AG09319 (cell line): ENCODE measurements at regions not wholly inside any gene's neighbourhood (a gene's known extent, or its start where the extent isn't known, plus 50 kb on each side); places are given as distances from the start of the nearest gene placed in this dataset.

Source experiments
- DNase-seq: peaks from one replicate; pipeline ENCODE4 v3.0.0-alpha.2; 2010; ENCODE audit warnings: low read depth; ENCODE audit errors: extremely low read depth
- TF ChIP-seq, protein P1 (sequence below): IDR thresholded peaks from 2 replicates; pipeline ENCODE4 v1.5.1; 2011; ENCODE audit warnings: low read depth, mild to moderate bottlenecking, inconsistent platforms, low read length, moderate library complexity

DNA sequence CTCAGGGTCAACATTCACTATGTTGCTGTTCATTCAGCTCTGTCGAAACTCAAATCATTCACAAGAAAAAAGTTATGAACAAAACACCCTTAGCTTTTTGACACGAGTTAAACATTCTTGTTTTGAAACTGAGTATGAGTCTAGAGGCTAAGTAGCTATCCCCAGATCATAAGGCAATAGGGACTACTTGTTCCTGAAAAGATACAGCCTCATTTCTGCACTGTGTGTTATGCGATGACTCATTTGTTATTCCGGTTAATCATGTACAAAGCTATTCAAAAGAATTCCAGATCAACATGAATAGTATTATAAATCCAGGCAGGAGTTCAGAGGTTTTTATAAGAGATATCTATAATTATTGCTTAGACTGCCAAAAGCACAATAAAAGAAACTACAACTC lies 908.0 kb downstream of the QKI start:
- no peak for DNase-seq
- TF ChIP-seq, protein P1, sequence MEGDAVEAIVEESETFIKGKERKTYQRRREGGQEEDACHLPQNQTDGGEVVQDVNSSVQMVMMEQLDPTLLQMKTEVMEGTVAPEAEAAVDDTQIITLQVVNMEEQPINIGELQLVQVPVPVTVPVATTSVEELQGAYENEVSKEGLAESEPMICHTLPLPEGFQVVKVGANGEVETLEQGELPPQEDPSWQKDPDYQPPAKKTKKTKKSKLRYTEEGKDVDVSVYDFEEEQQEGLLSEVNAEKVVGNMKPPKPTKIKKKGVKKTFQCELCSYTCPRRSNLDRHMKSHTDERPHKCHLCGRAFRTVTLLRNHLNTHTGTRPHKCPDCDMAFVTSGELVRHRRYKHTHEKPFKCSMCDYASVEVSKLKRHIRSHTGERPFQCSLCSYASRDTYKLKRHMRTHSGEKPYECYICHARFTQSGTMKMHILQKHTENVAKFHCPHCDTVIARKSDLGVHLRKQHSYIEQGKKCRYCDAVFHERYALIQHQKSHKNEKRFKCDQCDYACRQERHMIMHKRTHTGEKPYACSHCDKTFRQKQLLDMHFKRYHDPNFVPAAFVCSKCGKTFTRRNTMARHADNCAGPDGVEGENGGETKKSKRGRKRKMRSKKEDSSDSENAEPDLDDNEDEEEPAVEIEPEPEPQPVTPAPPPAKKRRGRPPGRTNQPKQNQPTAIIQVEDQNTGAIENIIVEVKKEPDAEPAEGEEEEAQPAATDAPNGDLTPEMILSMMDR, result no peak

DNA sequence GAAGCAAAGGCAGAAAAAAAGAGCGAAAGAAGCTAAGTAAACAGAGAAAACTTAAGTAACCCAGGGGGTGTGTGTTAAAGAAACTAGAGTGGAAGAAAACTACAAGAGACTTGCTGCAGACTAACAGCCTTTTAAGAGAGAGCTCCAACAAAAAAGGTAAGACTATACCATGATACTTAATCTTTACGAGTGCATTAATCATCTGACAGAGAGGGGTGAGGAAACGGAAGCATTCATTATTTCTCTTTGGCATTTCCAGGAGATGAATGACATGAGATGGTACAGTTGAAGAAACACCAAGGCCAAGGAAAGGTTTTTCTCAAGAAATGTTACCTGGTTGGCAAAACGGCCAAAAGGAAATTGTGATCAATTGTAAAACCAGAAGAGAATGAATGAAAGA lies 906.8 kb downstream of the QKI start:
- DNase-seq, result no peak

DNA sequence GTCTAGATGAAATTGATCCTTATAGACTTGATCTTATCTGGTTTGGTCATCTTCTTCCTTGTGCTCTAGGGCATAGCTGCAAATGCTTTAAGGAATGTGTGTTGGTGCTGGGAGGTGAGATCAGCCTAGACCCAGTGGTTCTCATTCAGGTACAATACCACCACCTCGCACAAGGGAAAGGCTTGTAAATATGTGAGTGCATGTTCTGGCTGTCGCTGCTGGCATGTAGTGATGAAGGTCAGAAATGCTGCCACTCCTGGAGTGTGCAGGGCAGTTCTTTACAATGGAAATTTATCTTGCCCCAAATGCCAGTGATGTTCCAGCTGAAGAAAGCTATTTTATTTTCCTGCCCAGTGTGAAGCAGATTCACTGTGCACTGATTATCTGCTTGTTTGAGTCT lies 900.9 kb downstream of the QKI start:
- TF ChIP-seq, protein P1, result no peak
- DNase-seq, result no peak

More for the DNA sequence above, 906.8 kb downstream of the QKI start:
- TF ChIP-seq, protein P1, result no peak

DNA sequence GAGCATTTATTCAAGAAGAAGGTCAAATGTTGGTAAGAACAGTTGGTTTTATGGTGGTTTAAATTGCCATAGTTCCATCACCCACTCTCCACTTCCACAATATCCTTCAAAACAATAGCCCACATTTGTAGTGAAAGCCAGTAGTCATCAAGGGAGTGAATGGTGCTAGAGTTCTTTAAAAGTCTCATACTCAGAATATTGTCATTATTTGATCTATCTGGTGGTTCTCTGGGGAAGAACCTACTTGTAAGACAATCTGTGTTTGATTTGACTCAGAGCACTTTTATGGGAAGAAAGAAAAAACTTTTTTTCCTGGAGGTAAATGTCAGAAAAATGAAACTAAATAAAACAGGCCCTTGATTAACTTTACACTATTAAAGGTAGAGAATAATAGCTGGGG lies 893.8 kb downstream of the QKI start:
- TF ChIP-seq, protein P1, result no peak
- DNase-seq, result no peak

DNA sequence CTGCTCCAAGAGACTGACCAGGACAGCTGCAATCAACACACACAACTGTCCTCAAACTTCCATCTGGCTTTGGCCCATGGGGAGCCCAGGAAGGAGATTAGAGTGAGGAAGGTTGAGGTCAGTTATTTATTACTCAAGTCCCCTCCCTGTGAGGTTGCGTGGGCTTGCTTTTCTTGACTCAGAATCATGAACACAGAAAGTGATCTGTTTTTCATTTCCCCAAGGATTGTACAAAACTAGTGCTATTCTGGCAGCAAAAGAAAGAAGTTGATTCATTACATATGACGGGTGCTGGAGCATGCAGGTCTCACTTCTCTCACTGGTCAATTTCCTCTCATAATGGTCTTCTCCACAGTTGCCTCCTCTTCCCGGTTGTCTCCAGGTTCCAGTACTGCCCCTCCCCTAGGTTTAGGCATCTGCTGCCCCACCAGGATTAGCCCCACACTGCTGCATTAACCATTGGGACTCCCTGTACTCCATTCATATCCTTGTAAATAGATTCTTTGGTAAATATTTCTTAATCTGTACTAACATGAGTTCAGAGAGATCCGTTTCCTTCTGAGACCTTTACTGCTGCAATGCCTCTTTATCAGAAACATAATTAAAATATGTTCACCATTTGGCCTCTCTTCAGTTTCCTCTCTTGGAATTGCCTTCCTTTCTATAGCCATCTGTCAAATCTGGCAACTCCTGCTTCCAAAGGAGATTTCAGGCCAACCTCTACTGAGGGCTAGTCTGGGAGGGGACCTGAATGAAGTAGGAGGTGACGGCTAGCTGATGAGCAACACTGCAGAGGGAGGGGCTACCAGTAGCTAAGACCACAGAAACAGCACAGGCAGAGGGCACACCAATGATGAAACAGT lies 888.8 kb downstream of the QKI start:
- DNase-seq, result no peak
- TF ChIP-seq, protein P1, result no peak

DNA sequence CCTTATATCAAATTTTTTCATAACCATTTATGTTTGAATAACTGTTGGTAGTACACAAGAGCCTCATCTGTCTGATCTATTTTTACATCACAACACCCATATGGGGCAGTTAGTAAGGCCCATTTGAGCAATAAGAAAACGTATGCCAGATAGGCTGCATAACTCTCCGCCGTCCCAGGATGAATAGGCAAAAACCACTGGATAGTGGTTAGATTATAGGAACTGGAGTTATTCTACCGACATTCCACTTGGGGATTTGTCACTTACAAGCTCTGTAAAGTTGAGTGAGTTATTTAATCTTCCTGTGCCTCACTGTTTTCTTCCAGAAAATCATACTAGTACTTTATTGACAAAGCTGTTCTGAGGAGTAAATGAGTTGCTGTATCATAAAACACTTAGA lies 881.9 kb downstream of the QKI start:
- no peak for DNase-seq
- TF ChIP-seq, protein P1, result no peak

DNA sequence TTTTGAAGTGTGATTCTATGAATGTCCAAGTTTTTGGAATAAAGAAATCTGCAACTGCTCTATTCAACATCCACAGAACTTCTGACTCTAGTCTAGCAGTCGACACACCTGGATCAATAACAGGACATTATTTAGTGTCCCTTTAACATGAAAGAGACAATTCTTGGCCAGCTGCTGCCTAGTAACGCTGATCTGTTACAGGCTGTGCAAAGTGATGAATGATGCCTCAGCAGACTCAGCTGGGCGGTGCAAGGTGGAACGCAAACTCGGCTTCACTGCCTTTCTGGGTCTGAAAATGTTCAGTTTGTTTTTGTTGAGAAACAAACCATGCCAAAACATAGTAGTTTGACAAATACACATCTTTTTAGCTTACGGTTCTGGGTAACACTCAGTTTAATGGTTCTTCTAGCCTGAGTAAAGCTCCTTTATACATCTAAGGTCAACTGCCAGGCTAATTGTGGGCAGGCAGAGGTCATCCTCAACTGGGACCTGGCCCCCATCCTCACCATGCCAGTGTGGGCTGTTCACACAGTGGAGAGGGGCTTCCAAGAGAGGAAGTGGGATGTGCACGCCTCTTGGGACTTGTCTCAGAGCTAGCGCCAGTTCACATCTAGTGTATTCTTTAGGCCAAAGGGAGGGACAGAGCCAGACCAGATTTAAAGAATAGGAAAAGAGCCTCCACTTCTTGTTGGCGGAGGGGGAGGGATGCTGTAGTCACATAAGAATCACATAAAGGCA lies 879.7 kb downstream of the QKI start:
- no peak for DNase-seq
- TF ChIP-seq, protein P1, result no peak
